ENCODE measurements at regions not wholly inside any gene's neighbourhood (a gene's known extent, or its start where the extent isn't known, plus 50 kb on each side); places are given as distances from the start of the nearest gene placed in this dataset.

DNA sequence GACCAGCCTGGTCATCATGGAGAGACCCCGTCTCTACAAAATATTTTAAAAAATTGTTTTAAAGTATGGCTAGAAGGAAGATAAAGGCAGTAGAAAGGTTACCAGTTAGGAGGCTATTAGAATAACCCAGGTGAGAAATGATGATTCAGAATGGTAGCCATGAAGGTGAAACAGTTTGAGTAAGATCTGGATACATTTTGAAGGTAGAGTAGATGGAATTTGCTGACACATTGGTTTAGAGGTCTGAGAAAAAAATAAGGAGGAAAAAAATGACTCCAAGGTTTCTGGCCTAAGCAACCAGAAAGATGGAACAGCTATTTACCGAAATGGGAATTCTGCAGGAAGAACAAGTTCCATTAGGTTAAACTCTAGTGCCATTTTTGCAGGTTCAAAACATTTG, 167.9 kb upstream of the TAB2 start:
- no peak for DNase-seq (ENCODE audit: low read depth in 2 of 2)

DNA sequence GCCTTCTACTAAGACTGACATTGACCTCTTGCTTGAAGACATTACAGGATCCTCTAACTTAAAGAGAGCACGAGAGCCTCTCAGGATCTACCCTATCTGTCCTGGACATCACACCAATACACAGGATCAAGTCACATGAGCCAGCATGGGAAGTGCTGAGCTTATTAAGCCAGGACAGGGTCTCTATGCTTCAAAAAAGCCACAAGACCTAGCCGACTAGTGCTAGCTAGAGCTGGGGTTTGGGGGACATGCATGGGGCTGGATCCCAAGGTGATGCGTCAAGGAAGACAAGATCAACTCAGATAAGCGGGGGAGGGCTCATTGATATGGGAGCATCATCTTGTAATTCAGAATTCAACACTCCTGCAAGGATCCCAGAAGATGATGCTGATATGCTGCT, 167.2 kb upstream of the TAB2 start:
- DNase-seq (ENCODE audit: low read depth in 2 of 2): no peak

DNA sequence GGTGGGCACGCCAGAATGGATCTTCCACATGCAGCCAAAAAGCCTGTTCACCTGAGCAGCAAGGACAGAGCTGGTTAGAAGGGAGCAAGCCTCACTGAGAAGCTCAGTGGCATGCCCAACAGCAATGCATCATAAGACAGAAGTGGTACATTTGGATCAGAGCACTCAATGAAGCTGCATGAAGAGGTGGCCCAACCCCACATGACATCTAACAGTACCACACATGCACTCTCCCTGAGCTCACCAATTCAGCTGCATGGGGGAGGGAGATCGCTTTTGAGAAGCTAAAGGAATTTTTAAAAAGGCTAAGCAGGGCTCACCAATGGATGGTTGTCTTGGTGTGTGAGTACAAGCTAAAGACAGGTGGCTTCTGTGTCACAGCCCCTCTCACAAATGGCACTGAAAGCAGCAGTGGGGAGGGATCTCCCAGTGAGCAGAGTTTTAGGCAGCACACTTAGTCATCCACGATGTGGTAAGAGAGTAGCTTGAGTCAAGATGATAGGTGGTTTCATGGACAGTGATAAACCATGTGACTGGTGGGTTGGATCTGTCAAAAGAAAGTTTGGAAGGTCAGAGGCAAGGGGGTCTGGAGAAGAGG, 166.6 kb upstream of the TAB2 start:
- DNase-seq (ENCODE audit: low read depth in 2 of 2): no peak

DNA sequence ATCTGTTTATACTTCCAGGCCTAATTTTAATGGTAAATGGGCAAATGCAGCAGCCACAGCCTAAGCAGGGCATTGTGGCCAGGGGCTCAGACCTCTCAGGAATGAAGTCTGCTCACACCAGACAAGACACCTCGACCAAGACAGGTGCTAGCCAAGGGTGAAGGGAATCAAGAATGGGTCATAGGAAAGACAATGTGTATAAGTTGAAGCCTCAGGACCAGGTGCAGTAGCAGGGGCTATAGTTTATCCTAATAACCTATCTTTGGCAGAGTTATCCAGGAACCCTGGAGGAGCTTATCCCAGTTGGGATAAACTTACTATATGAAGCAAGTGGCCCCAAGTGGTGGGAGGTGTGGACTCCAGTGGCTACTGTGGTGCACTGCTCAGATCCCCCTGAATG, 165.0 kb upstream of the TAB2 start:
- no peak for DNase-seq (ENCODE audit: low read depth in 2 of 2)

DNA sequence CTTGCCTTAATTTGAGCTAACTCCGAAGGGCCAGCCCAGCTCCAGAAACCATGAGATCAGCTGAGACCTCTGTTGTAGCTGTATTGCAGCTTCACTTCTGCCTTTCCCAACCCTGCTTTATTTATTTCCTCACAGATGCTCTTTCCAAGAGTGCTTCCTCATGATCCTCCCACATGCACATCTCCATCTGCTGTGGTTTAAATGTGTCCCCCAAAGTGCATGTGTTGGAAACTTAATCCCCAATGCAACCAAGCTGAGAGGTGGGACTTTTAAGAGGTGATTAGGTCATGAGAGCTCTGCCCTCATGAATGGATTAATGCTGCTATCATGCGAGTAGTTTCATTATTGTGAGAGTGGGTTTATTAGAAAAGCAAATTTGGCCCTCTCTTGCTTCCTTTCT, 164.4 kb upstream of the TAB2 start:
- no peak for DNase-seq (ENCODE audit: low read depth in 2 of 2)

DNA sequence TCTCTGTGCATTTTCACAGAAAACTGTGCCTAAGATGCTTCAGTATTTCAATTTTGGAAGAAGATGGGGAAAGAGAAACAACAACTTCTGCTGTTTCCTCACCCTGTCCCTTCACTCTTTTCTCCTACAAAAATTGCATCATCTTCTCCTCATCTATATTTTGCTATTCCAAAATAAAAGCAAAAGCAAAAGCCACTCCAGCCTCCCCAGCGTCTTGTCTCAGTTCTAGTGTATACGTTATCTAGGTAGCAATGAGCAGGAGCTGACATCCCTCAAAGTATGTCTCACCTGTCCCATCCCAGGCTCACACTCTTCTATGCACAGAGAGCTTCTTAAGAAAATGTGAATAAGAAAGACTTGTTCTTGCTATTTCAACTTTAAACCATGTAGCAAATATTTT, 163.8 kb upstream of the TAB2 start:
- DNase-seq (ENCODE audit: low read depth in 2 of 2): no peak

DNA sequence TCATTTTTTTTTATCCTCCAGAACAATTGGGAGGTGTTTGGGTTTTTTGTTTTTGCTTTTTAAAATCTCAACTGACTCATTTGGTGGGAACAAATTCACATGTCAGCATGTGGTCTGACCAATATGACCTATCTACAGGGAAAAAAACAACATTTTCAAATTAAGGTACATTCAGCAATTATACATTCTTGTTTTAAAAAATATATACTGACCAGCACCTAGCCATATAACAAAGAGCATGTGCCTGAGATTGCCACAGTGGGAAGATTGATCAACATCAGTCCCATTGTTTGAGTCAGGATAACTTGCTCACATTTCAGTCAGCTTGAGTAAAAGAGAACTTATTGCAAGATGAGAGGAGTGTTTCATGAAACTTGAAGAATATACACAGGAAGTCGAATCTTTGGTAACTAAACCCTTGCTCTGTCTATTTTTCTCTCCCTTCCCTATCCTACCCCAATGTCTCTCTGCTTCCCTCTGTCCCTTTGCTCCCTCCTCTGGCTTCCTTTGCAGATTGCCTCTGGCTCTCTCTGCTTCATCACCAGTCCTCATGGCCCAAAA, 163.2 kb upstream of the TAB2 start:
- DNase-seq (ENCODE audit: low read depth in 2 of 2): no peak

DNA sequence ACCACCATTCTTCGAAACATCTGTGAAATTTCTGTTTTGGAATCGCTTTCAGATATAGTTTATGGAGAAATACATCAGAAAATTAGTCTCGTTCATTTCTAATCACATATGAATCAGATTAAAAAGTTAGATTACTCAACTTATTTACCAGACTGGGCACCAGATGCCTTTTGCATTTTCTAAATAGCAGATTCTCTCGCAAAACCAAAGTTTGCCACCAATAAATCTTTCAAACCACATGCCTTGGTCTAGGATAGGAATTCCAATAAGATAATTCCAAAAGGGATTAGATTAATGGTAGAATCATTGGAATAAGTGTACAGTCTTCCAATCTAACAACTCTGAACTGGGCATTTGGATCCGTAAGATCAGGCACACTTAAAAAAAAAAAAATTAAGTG, 160.4 kb upstream of the TAB2 start:
- no peak for DNase-seq (ENCODE audit: low read depth in 2 of 2)

DNA sequence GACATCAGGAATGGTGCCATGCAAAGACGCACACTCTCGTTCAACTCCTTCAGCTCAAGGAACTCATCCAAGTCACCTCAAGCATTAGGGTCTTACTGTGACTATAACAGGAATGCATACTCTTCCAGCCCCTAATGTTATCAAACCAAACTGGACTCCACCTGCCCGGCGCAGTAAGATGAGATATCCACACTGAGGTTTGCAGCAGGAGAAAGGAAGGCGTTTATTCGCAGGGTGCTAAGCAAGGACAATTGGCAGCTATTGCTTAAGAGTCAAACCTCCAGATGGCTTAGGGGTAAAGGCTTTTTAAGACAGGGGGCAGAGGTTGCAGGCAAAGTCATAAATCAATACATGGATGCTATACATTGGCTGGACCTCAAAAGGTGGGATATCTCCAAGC, 159.4 kb upstream of the TAB2 start:
- no peak for DNase-seq (ENCODE audit: low read depth in 2 of 2)

DNA sequence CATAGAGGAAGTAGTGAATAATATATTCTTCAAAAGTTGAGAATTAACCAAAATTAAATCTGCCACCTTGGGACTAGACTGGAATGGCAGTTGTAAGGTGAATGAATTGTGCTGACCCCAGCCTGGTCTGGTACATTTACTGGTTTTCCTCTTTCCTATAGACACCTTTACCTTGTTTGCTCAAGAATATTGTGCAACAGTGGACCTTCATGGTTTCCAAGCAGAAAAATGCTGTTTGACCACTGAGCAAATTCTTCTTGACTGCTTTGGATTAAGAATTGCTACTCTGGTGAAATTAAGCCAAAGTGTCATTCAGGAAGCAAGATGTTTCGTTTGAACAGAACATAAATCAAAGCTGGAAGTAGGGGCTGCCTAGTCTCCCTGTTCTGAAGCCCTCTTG, 156.6 kb upstream of the TAB2 start:
- DNase-seq (ENCODE audit: low read depth in 2 of 2): no peak

DNA sequence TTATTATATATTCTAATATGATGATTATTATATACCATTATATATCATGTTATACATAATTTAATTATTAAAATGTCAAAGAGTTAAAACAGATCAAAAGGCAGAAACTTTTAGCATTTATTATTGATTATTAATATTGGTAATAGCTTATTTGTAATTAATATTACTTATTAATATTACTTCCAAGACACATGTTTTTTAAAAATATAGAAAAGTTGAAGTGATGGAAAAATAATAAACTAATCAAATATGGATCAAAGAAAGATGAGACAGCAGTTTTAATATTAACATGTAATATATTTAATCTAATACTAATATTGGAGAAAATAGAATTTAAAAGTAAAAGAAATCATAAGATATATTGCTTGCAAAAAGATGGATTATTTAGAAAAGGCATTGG, 154.6 kb upstream of the TAB2 start:
- no peak for DNase-seq (ENCODE audit: low read depth in 2 of 2)

DNA sequence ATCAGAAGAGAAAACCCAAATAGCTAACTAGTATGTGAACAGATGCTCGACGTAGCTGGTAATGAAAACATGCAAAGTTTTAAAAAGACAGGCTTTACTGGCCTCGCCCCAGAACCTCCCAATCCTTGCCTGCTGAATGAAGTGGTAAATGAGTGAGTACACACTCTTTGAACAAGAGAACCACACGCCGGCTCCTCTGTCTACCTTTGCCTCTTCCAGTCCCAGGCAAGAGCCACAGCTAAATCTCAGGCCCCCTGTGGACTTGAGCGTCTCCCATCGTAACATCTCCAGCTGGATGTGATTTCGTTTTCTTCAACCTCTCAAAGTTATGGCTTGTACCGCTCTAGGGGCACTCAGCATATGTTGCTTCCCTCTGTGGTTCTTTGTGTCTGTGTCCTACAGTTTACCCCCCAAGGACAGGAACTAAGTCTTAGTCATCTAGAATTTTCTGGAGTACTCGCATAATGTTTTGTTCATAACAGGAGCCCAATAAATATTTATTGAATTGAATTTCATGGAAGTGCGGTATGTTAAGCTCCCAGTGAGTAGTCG, 153.2 kb upstream of the TAB2 start:
- no peak for DNase-seq (ENCODE audit: low read depth in 2 of 2)

DNA sequence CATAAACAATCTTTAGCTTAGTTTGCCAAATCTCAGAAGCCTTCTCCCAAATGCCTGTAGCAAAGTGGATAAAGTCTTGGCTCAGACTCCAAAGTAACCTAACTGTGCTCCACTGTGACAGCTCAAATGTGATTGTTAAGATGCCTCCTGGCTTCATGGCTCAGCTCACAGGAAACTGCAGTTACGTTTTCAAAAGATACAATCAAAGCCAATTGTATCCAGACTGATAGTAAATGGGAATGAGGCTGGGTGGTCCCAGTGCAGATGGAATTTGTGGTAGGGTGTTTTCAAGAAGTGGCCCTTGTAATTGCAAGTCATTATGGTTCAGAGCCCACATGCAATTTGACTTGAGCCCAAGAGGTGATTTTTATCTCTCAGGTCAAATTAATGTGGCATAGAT, 151.2 kb upstream of the TAB2 start:
- DNase-seq (ENCODE audit: low read depth in 2 of 2): no peak

DNA sequence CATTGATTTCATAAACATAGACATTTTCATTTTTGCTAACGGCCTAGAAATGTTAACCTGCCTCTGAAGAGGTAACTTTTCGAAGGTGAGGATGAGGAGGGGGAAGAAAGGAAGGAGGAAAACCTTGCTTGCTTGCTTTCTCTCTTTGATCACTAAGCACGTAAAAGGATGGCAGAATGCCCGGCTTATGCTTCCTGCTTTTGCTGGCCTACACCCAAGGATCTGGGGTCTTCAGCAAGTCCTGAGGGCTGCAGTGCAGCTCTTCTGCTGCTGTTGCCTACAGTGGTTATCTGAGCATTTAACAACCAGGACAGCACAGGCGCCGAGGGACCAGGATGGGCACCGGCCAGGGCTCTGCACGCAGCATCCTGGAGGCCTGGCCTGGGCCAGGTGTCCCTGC, 150.8 kb upstream of the TAB2 start:
- no peak for DNase-seq (ENCODE audit: low read depth in 2 of 2)

DNA sequence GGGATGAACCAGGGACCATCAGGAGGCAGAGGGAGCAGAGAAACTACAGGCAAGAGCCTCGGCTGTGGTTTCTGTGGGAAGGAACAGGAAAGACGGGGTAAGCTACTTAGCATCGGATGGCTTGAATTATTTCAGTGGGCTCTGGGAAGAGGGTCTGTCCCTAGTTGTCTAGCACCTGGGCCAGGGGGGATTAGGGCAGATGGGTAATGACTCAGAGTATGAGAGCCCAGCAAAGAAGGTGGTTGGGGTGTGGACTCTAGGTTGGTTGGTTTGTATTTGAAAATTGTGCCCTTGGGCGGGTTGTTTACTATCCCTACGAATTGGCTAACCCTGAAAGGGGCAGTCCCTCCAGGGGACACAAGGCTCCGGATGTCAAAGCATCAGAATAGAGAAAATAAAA, 148.5 kb upstream of the TAB2 start:
- DNase-seq (ENCODE audit: low read depth in 2 of 2): no peak

DNA sequence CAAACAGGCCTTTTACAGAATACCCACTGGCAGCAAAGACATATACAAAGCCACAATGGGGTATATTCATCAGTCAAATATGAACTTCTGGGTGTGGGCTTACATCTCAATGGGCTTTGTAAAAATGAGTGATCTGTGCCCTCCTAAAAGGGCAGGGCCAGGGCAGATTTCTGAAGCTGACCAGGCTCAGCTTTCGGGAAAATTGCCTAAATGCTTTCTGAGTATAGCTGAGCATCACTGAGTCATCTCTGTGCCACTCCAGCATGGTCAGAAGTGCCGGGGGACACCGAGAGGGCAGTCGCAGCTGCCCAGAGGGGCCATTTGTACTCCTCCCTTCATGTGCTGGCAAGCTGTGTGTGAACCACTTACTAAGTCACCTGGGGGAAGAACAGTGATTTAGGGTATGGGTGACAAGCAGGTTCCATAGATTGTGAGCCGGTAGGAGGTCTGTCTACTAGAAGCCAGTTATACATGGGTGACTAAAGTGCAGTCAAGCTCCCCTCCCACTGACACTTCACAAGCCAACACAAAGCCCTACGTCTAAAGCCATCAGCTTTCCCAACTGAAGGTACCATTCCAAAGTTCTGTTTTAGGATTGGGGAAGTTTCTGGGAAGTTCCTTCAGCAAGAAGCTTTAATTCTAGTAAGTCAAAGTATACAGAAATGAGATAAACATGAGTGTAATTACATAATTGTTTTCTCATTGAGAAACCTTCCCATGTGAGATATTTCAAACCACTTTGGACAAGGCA, 147.6 kb upstream of the TAB2 start:
- no peak for DNase-seq (ENCODE audit: low read depth in 2 of 2)

DNA sequence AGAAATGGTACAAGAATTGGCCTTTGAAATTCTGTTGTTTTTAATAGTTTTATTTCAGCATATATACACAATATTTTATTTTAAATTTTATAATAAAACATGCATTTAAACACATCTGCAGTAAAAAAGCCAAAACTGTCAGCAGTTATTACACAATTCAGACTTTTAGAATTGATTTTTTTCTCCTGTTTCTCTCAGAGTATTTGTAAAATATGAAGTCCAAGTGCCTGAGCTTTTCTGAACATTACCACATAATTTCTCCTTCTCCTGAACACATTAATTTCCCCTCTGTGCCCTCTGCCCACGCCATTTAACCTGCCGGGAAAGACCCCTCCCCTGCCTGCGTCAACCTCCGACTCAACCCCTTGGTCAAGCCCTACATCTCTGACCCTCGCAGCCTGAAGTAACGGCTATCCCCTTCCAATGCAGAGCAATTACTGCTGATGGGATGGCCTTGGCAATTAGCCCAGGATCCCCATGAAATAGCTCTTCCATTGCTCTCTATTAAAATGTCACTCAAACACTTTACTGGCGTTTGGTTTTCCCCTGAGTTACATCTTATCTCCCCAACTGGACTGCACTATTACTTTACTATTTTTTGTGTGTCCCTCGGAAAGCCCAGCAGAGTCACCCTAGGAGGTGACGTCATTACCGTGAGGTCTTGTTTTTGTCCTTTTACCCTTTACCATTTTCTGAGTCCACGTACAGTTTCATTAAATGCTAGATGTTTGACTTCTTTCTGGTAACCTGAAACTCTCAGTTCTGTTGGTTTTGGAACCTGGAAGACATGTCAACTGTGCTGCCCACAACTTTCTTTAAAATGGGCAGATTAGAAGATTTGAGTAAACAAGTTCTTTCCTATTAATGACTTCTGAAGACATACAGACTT, 146.7 kb upstream of the TAB2 start:
- no peak for DNase-seq (ENCODE audit: low read depth in 2 of 2)

DNA sequence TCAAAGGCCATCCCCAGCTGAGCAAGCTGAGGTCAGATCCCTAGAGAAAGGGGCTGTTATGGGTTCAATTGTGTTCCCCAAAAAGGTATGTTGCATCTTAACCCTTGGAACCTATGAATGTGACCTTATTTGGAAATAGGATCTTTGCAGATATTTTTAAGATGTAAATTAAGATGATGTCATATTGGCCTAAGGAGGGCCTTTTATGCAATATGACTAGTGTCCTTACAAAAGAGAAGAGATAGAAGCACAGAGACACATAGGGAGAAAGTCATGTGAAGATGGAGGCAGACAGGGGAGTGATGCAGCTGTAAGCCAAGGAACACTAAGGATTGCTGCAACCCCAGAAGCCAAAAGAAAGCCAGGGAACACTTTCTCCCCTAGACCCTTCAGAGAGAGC, 144.3 kb upstream of the TAB2 start:
- no peak for DNase-seq (ENCODE audit: low read depth in 2 of 2)

DNA sequence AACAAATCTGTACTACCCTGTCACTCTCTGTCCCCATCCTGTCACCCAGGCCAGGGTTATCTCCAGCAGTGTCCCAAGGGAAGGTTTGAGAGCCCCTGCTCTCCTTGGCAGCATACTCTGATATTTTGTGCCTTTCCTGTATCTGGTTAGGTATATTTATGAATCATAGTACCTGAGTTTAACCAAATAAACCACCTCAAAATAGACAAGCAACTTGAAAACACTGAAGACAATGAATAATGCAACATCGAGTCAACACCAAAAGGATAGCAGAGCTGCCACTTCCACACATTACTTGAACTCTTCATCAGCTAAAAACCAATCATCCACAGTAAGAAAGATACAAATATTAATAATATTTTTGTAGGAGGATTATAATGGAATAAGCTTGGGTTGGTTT, 142.6 kb upstream of the TAB2 start:
- no peak for DNase-seq (ENCODE audit: low read depth in 2 of 2)

DNA sequence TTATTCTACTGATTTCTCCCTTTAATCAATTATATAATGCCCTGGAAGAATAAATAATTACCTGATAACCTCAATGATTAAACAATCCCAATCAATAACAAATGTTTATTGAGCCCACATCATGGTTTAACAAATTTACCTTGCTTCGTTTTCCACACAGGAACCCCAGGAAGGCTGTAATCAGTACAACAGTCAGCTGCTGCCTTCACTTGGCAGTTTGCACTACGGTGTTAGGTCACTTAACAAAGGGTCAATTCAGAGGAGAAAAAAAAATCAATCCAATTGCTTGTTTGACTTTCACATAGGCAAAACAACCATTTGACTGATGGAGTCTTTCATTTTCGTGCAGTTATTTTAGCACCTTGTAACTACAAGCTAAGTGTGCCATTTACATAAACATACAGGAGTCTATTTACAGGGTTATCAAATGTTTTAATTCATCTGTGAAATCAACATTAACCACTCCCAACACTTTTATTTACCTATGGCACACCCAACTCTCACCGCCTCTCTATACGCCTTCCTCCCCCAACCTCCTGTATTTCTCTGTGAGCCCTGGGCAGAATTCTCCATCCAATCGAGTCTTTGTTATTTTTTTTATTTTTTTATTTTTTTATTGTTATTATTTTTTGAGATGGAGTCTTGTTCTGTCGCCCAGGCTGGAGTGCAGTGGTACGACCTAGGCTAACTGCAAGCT, 140.4 kb upstream of the TAB2 start:
- DNase-seq (ENCODE audit: low read depth in 2 of 2): no peak

DNA sequence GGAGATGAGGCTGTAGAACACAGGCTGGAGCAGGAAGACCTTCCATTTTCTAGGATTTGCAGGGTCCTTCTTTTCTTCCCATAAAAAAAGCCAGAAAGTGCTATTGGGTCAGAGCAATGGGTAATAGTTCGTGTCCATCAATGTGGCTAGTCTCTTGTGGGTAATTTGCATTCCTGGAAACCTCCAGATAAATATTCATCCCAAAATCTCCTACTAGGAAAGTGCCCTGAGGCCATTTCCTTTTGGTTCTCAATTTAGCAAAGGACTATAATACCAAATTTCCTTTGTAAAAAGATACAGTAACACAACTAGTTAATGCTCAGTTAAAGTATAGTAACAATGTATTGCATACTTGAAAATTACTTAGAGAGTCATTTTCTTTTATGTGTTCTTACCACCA, 138.1 kb upstream of the TAB2 start:
- DNase-seq (ENCODE audit: low read depth in 2 of 2): no peak

DNA sequence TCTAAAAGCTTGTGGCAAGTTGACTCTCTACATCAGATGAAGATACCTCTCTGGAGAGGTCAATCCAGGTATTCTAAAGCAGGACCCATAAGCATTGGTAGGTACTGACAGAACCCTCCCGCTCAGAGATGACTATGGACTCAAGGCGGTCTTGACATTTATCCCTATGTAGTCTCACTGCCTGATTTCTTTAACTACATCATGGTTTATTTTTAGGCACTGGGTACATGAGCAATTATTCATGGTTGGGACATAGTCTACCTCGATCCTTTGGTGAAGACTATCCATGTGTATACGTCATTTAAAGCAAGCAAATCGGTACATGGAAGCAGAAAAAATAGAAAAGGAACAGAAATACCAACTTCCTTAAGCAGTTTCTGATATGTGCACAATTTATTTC, 136.2 kb upstream of the TAB2 start:
- no peak for DNase-seq (ENCODE audit: low read depth in 2 of 2)

All from stimulated activated CD8-positive, alpha-beta memory T cell treated with anti-CD3 and anti-CD28 coated beads, Interleukin-7, amount 100 ng/mL, for 4 hours (primary cell).